NCI-H1105 treated with DMSO at 0.1 percent for 48 hours (cell line): ENCODE measurements at regions not wholly inside any gene's neighbourhood (a gene's known extent, or its start where the extent isn't known, plus 50 kb on each side); places are given as distances from the start of the nearest gene placed in this dataset.
"Not testable (repeated sequence)": the region's sequence is repeated elsewhere in the genome, so short reads cannot be mapped to it uniquely, and the experiment has no call there.

ENCODE experiments used
- DNase-seq: peaks from one replicate; lab custom pipeline; 2025; lab: John Stamatoyannopoulos, UW

- peak; percentile 3 for DNase-seq
Measured at GRCh38 chr3:80618295-80619256, 850.8 kb upstream of the ROBO1 start.

DNA sequence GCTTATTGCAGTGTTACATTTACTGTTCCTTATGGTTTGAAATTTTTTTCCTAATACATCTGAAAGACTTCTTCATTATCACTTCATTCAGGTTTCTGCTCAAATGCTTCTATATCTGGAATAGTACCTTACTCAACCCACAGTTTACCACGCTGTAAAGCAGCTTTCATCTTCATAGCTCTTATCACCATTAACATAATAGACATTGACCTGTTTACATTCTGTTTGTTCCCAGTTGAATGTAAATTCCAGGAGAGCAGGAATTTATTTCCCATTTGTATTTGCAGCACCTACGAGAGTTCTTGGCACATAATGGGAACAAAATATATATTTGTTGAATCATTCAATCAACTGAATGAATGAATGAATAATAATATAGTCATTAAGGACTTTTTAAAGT is 844.6 kb upstream of the ROBO1 start:
- DNase-seq: no peak

- not testable (repeated sequence) for DNase-seq
Measured at GRCh38 chr3:80608072-80608471, 840.3 kb upstream of the ROBO1 start.

DNA sequence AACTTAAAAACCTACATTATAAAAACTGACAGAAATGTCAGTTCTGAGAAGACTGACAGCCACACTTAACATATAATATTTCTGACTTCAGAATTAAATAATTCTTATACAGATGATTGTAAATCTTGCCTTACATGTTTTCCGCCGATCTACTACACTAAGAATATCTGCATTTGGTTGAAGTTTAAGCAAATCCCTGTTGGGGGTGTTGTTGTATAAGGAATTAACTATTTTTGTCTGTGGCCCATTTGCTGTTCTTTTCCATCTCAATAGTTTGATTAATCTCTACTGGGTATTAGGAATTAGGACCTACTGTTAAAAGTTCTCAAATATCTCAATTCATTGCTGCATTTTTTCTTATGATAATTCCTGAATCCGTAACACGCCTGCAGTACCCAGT is 838.3 kb upstream of the ROBO1 start:
- no peak for DNase-seq

DNA sequence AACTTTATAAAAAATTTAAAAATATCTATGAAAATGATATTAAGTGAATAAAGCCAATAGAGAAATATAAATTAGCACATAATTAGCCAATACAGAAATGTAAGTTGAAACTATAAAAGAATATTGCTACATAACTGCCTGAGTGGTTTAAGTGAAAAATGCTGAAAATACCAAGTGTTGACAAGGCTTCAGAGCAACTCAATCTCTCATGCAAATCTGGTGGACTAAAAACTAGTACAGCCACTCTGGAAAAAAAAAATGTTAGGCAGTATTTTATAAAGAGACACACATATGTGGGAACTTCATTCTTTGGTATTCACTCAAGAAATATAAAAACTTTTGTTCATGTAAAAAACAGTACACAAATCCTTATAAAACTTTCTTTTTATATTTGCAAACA is 833.7 kb upstream of the ROBO1 start:
- no peak for DNase-seq

DNA sequence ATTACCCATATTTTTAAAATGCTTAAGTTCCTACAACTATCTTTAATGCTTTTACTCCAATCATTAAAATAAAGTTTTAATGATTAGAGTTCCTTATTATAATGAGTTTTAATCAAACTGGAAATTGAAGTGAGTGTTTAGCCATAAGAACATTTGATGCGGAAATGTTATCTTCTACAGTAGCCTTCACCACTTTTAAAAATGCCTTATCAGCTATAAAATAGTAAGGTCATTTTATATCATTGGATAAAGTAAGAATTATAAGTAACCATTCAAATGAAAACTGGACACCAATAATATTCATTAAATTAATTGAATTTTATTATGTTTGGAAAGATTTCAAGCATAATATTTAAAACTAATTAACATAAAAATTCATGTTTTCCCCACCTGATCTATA is 825.0 kb upstream of the ROBO1 start:
- no peak for DNase-seq

- DNase-seq: no peak
Measured at GRCh38 chr3:80586338-80586737, 818.5 kb upstream of the ROBO1 start.

DNA sequence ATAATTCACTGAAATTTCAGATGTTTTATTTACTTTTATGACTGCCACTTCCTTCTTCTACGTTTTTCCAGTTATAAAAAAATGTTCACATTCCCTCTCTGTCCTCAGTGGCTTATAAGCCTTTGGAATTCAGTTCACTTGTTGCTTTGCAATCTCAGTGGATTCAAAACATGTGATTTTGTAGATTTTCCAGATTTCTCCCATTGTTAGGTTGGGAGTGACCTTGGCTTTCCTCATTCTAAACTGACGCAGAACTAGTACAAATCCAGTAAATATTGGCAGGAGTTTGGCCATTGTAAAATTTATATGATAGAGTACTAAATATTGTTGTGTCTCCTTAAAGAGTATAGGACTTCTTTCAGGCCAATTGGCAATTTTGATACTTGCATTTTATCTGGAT is 812.3 kb upstream of the ROBO1 start:
- DNase-seq: no peak

GRCh38 chr3:80564391-80564790 is 796.6 kb upstream of the ROBO1 start:
- no peak for DNase-seq

DNA sequence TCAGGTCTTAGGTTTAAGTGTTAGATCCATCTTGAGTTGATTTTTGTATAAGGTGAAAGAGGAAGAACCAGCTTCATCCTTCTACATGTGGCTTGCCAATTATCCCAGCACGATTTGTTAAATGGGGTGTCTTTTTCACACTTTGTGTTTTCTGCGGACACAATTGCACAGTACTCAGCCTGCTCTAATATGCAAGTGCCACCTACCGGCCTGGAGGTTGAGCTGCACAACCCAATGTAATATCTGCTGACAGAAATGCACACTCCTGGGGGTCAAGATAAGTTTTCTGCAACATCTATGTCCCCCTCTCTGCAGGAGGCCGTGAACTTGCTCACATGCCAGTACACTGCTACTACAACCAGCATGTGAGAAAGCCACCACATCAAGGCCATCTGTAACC is 791.9 kb upstream of the ROBO1 start:
- DNase-seq: no peak

- peak; percentile 95 for DNase-seq
Measured at GRCh38 chr3:80556763-80557162, 789.0 kb upstream of the ROBO1 start.

DNA sequence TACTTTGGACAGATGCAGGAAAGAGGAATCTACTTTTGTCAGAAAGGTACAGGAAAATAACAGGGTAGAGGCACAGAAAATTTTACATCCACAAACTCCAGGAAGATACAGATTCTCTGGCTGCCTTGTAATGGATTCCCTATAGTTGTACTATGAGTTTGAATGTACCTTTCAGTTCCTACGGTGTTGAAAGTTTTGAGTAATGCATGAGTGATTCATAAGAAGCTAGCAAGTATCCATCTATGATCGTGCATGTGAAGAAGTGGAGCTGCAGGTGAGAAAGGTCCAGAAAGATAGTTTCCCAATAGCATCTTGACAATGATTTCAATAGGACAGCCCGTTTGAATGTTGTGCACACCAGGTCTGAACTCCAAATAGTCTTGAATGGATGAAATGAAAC is 786.5 kb upstream of the ROBO1 start:
- no peak for DNase-seq

DNA sequence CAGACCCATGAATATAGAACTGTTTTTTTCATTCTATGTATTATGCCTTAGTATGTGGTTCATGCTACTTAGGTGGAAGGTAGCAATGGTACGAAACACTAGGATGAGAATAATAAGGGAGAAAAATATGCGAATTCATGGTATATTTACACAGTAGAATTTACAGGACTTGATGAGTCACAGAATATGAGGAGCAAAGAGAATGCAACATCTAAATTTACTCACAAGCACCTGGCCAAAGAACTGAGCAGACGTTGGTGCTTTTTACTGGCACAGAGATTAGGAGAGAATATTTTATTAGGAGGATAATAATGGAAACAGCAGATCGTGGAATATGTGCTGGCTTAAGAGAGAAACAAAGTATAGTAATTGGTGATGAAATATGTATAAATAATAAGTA is 785.4 kb upstream of the ROBO1 start:
- no peak for DNase-seq

DNA sequence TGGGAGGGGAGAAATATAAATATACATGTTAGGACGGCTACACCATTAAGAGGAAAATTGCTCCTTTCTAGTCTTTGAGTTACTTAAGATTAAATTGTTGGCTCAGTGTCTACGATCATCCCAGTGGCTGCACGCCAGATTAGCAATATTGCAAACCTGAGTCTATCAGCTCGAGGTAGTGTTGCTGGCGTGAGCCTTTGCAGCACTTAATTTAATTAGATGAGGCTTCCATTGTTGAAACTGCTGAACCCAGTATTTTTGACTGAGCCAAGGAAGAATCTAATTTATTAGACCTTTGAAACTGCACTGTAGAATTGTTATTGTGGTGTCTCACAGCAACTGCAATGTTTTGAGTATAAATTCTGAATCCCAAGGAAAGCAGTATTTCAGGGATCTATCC is 782.4 kb upstream of the ROBO1 start:
- DNase-seq: peak; percentile 89

GRCh38 chr3:80549173-80549572 is 781.4 kb upstream of the ROBO1 start:
- no peak for DNase-seq

GRCh38 chr3:80543154-80543553 is 775.4 kb upstream of the ROBO1 start:
- DNase-seq: no peak

DNA sequence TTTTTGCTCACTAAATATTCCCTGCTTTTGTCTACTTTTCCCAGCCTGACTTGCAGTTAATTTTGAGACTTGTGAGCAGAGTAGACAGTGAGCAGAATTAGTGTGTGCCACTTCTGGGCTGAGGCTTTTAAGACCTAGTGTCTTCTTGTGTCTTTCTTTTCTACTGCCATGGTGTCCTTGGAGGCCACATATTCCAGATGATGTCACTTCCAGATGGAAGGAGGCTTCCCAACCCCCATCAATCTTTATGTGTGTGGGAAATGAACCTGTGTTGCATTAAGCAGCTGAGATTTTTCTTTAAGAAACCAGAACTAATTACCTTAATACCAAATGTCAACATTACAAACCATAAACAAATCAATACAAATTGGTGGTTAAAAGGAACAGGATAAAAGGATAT is 774.7 kb upstream of the ROBO1 start:
- DNase-seq: no peak

GRCh38 chr3:80537680-80538079 is 769.9 kb upstream of the ROBO1 start:
- no peak for DNase-seq

DNA sequence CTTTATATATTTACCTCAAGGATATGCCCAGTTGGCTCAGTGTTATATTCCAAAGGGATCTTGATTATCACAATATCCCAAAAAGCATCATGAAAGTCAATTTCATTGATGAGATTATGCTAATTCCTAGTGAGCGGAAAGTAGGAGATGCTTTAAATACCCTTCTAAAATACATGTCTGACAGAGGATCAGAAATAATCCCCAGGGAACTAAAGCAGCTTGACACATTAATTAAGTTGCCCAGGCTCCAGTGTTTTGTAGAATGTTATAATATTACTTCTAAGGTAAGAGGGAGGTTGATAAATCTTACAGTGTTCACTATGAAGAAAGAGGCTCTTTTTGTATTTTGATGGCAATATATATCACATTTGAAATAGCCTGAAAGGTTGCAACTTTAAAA is 767.5 kb upstream of the ROBO1 start:
- DNase-seq: no peak

DNA sequence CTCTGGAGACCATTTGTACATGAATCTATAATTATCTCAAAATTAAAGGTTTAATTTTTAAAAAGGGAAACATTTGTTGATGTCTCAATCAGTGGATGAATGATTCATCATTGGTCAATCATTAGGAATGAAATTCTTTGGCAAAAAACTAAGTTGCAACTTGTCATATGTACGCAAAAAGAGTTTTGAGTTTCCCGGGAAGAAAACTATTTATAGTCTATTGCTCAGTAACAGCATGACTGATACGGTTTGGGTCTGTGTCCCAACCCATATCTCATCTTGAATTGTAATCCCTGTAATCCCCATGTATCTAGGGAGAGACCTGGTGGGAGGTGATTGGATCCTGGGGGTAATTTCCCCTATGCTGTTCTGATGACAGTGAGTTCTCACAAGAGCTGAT is 765.8 kb upstream of the ROBO1 start:
- DNase-seq: no peak

DNA sequence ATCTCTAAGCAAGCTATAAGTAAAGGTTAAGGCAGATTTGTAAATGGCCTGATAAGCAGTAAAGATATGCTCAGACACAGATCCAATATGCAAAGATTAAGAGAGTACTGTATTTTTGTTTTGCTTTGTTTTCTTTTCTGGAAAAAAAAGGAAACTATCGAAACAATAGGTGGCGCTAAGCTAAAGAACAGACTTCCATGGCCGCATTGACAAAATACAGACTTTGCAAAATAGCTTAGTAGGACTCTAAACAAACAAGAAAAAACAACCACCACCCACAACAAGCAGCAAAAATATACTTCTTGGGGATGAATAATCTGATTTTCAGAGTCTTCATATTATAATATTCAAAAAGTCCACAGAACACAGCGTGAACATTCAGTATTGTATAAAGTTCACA is 758.4 kb upstream of the ROBO1 start:
- no peak for DNase-seq

GRCh38 chr3:80521081-80521480 is 753.3 kb upstream of the ROBO1 start:
- no peak for DNase-seq

- DNase-seq: no peak
Measured at GRCh38 chr3:80519436-80519835, 751.6 kb upstream of the ROBO1 start.

DNA sequence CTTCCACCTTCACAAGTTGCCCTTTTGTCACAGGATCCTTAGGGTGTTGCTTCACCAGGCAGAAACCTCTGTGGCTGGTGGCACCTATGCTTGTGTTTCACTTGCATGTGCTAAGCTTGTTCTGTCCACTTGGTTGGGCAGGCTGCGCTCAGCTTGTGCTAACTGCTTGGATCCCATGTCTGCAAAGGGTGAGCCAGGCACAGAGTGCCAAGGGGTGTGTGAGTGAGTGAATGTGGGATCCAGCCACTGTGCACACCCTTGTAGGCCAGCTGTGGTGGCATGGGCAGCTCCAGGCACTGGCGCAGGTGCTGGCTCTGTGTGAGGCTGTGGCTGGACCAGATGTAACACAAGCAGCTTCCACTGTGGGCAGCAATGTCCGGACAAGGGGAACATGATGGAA is 728.7 kb upstream of the ROBO1 start:
- no peak for DNase-seq
